ENCODE measurements at regions not wholly inside any gene's neighbourhood (a gene's known extent, or its start where the extent isn't known, plus 50 kb on each side); places are given as distances from the start of the nearest gene placed in this dataset.

GRCh38 chr1:2904191-2904590 lies 102.7 kb upstream of the TTC34 start:
- intact Hi-C loops (cut with DNase I): no loop called here
- DNase-seq (no peak), ATAC-seq (no peak), FAIRE-seq (no peak)
- no peaks in the 10 kb centered on the region for H3K9me3 ChIP-seq
- WGBS, 2 donors: 51 to 74% methylated on average over 15 of the region's 15 CpGs
- no peak for TF ChIP-seq CTCF (IDR thresholded peaks at IDR 0.05)
- H3K4me3 ChIP-seq: no peak overlapping the region
- H3K36me3 ChIP-seq: no peaks in the 10 kb centered on the region
- no peaks in the 10 kb centered on the region for H3K27me3 ChIP-seq
- no peak overlapping the region for H3K27ac ChIP-seq
- no peaks in the 10 kb centered on the region for H3K4me1 ChIP-seq

- H3K4me1 ChIP-seq: no peaks in the 10 kb centered on the region
- 46 to 61% methylated on average over 11 to 12 of the region's 12 CpGs for WGBS, 2 donors
- H3K27ac ChIP-seq: no peak overlapping the region
- H3K4me3 ChIP-seq: no peak overlapping the region
- no peaks in the 10 kb centered on the region for H3K27me3 ChIP-seq
- no peaks in the 10 kb centered on the region for H3K36me3 ChIP-seq
- FAIRE-seq (no peak), ATAC-seq (no peak), DNase-seq (no peak)
- intact Hi-C loops (cut with DNase I): no loop called here
- no peaks in the 10 kb centered on the region for H3K9me3 ChIP-seq
- no peak for TF ChIP-seq CTCF (IDR thresholded peaks at IDR 0.05)
Observed at GRCh38 chr1:2905356-2905755, 103.9 kb upstream of the TTC34 start.

DNA sequence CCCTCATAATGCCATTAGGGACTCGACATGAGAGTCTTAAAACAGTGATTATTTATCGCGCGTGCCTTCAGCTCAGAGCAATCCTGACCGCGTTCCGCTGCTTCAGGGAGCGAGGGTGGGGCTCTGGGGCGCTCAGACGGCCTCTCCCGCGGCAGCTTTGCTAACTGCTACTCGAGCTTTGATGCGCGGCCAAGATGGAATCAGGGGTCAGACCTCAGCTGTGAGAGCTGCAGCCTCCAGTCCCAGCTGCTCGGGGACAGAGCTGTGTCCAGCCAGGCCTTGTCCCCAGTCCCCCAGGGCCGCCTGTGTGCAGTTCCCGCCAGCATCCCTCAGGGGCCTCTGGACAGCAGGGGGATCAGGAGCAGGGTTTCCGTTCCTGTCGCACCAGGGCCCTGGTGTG lies 104.6 kb upstream of the TTC34 start:
- no peak for TF ChIP-seq CTCF (IDR thresholded peaks at IDR 0.05)
- Histone ChIP-seq H3K27me3 (no peaks in the 10 kb centered on the region), H3K4me1 (no peaks in the 10 kb centered on the region), H3K27ac (no peak overlapping the region), H3K4me3 (no peak overlapping the region), H3K36me3 (no peaks in the 10 kb centered on the region), H3K9me3 (no peaks in the 10 kb centered on the region)
- DNase-seq (no peak), ATAC-seq (no peak), FAIRE-seq (no peak)
- intact Hi-C loops (cut with DNase I): no loop called here
- 12 to 13% methylated on average over 20 of the region's 20 CpGs for WGBS, 2 donors

GRCh38 chr1:2906620-2907019 lies 105.1 kb upstream of the TTC34 start:
- no peaks in the 10 kb centered on the region for H3K36me3 ChIP-seq
- DNase-seq: no peak
- no peaks in the 10 kb centered on the region for H3K4me1 ChIP-seq
- 63 to 72% methylated on average over 15 of the region's 15 CpGs for whole genome bisulfite sequencing, 2 donors
- no peak overlapping the region for H3K27ac ChIP-seq
- H3K4me3 ChIP-seq: no peak overlapping the region
- H3K27me3 ChIP-seq: no peaks in the 10 kb centered on the region
- TF ChIP-seq CTCF (IDR thresholded peaks at IDR 0.05): no peak
- FAIRE-seq: no peak
- intact Hi-C loops (cut with DNase I): no loop called here
- no peaks in the 10 kb centered on the region for H3K9me3 ChIP-seq
- ATAC-seq: no peak

GRCh38 chr1:2907051-2907450 lies 105.6 kb upstream of the TTC34 start:
- H3K27me3 ChIP-seq: no peaks in the 10 kb centered on the region
- no peak for FAIRE-seq
- intact Hi-C loops (cut with DNase I): no loop called here
- DNase-seq: no peak
- H3K27ac ChIP-seq: no peak overlapping the region
- no peak for ATAC-seq
- TF ChIP-seq CTCF (IDR thresholded peaks at IDR 0.05): no peak
- no peak overlapping the region for H3K4me3 ChIP-seq
- 66 to 81% methylated on average over 16 of the region's 16 CpGs for WGBS, 2 donors
- no peaks in the 10 kb centered on the region for H3K9me3 ChIP-seq
- H3K4me1 ChIP-seq: no peaks in the 10 kb centered on the region
- H3K36me3 ChIP-seq: no peaks in the 10 kb centered on the region

Data from pancreas (tissue), 10 donors.